ENCODE measurements at regions not wholly inside any gene's neighbourhood (a gene's known extent, or its start where the extent isn't known, plus 50 kb on each side); places are given as distances from the start of the nearest gene placed in this dataset.

DNA sequence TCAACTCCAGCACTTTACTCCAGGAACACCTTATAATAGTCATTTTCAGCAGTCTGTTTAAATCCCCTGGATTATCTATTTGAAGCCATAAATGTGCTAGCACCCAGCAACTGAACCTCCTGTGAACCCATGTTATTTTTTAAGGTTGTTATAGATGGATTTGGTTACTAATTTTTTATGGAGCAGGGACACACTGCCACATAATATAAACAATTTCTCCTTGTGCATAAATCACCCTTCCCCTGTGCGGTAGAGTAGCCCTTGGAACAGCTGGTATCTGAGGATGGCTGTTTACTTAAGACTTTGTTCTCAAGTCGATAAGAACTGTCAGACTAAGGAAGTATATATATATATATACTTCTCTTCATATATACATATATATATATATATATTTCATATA is 367.4 kb downstream of the EPHA4 start:
- no peak for FAIRE-seq

DNA sequence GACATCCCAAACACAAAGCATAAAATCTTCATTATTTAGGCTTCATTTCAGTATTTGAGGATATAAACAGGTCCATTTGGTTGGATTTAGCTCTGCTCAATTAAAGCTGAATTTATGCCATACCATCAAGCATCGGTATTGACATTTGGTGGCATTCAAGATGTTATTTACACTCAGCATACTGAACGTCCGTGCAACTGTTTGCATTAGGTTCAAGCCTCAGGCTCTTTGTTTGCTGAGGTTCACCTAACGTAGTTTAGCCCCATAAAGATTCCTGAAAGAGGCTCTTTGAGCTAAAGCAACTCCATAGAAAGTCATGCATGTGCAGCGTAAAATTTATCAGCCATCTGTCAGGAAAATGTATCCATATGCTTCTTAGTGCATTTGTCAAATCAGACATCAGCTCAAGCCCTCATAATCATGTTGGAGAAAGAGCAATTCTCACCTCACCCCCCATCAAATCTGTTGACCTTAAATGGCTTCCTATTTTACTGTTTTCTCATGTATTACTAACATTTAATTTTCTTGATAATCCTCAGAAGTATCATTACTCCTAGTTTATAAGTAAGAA is 366.9 kb downstream of the EPHA4 start:
- FAIRE-seq, result no peak

GRCh38 chr2:221210686-221211085 is 361.4 kb downstream of the EPHA4 start:
- FAIRE-seq, result no peak

DNA sequence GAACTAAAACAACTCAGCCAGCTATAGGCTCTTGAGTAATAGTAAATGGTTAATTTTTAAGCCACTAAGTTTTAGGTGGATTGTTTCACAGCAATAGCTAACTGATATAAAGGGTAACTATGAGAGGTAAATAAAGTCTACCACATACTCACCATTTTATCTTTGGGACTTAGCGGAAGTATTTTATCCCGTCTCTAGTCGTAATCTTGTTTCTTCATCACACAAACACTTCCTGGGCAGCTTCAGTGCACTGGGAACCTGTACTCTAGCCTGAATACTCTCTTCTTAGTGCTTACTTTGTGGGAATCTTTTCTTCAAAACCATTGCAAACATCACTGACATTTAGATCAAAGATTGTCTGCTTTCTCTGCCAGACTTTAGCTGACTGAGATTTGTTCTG is 360.5 kb downstream of the EPHA4 start:
- no peak for FAIRE-seq

GRCh38 chr2:221212105-221212504 is 360.0 kb downstream of the EPHA4 start:
- FAIRE-seq, result no peak

- no peak for FAIRE-seq
These were observed 356.6 kb downstream of the EPHA4 start for GRCh38 chr2:221215487-221215886.

GRCh38 chr2:221216636-221217035 is 355.5 kb downstream of the EPHA4 start:
- no peak for FAIRE-seq

DNA sequence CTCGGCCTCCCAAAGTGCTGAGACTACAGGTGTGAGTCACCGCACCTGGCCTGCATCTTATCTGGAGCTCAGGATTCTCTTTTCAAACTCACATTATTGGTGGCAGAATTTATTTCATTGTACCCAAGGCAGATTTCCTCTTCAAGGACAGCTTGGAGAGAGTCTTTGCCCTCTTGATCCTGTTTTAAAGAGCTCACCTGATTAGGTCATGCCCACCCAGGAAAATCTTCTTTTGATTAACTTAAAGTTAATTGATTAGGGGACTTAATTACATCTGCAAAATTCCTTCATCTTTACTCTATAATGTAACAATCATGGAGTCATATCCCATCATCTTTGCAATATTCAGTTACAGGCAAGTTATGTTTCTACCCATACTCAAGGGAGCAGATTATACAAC is 346.4 kb downstream of the EPHA4 start:
- FAIRE-seq, result no peak

DNA sequence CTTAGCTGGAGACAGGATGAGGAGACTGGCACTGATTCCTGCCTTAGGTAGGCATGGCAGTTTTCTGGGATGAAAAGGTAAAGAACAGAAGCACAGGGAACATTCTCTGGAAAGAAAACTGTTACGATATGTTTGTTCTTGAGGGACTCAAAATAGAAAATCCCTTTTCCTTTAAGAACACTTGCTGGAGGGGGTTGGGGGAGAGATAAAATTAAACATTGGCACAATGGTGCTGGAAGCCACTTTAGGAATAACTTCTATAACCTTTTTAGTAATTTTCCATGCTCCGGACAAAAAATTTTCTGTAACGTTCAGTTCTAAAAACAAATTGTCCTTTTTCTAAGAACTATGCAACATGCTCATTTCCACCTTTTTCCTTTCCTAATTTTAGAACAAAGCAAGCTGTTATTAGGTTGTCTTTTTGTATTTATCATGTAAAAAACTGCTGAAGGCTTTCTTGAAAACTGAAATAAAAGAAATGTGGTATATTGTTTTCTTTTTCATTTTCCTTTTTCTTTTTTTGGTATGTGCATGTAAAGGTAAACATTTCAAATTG is 343.8 kb downstream of the EPHA4 start:
- no peak for FAIRE-seq

DNA sequence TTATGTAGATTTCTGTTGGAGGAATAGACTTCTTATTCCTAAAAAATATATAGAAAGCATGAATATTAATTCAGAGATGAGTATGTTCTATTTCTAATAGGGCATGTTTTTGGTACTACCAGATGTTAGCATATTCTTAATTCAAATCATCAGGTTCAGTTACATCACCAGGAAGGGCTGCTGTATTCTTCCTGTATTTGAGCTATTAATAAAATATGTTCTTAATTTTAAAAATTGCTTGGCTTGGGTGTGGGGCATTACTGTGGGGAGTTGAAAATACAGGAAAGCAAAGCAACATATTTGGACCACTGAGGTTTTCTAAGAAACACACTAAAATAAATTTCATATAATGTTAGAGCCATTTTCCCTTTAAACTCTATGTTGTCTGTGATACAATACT is 343.0 kb downstream of the EPHA4 start:
- FAIRE-seq, result no peak

- FAIRE-seq, result no peak
These were observed 340.6 kb downstream of the EPHA4 start for GRCh38 chr2:221231511-221231910.

DNA sequence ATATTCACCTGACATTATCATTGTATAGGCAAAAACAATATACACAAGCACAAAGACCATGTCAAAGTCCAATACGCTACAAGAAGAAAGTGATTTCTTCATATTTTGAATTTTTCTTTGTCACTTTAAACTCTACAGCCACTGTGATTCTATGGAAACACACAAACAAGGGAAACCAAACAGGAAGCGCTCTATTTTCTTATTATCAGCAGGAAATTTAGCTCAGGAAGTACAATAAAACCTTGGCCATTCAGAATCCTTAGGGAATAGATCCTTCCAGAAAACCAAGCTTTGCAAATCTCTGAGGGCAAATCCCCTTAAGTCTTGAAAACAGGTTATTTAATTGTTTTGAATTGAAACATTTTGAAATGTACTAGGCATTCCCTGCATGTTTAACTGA is 336.2 kb downstream of the EPHA4 start:
- no peak for FAIRE-seq

GRCh38 chr2:221241072-221241471 is 331.0 kb downstream of the EPHA4 start:
- no peak for FAIRE-seq

DNA sequence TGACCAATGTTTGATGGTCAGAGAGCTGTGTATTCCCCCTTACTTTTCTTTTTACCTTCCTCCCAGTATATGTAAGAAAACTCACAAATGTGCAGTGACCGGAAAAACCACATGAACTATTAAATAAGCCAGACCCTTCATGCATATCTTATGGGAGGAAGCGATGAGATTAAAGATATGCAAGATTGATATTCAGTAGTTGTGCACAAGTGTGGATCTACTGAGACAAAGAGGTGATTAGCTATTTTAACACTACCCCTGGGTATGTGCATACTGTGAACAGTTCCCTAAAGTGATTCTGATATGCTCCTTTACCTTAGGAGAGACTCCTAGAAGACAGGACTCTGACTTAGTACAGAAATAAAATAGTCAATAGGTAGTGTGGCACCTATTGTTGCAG is 328.3 kb downstream of the EPHA4 start:
- no peak for FAIRE-seq

- no peak for FAIRE-seq
These were observed 327.1 kb downstream of the EPHA4 start for GRCh38 chr2:221245045-221245444.

GRCh38 chr2:221245772-221246171 is 326.3 kb downstream of the EPHA4 start:
- FAIRE-seq, result no peak

DNA sequence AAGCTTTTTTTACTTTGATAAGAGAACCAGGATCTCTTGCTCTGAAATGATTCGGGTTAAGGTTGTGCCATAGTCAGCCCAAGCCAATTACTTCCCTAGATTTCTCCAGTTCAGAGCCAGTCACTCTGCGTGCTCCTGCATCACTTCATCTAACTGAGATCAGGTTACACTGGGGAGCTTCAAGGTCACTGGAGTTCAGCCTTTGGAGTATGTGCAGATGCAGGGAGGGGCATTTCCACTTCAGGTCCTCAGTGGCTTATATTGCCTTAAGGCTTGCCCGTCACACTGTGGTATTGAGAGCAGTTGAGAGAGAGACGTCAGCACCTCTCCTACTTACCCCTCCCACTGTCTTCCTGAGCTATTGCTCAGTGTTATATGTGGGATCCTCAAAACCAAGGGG is 317.8 kb downstream of the EPHA4 start:
- no peak for FAIRE-seq

DNA sequence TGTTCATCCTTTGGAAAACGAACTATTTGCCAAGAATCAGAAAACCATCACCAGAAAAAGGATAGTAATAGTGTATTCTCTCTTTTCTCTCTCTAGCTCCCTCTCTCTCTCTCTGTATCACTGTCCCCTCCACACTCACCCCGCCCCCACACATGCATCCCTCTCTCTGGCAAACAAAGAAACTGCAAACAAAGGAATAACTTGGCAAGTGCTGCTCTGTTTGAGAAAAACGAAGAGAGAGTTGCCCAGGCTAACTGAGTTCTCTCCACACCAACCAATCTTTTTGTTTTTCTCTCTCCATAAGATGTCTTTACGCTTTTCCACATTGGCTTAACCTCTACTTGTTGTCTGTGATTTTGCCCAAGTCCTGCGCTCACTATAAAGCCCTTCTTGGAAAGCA is 316.2 kb downstream of the EPHA4 start:
- no peak for FAIRE-seq

- FAIRE-seq, result no peak
These were observed 313.6 kb downstream of the EPHA4 start for GRCh38 chr2:221258464-221258863.

DNA sequence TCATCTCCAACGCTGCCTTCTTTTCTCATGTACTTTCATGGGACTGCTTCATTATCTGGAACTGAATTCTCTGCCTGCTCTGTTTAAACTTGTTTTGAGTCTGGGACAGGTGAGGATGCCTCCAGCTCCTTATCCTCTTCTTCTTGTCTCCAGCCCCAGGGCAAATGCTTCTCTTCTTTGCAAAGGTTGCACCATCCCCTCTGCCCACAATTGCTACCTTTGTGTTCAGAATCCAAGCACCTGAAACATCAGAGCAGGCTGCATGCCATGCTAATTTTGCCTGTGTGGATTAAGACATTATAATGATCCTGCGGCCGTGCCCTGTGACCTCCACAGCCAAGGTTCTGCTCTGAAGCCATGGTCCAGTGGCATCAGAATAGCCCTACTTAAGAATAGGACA is 309.5 kb downstream of the EPHA4 start:
- FAIRE-seq, result no peak

- no peak for FAIRE-seq
These were observed 308.5 kb downstream of the EPHA4 start for GRCh38 chr2:221263573-221263972.

GRCh38 chr2:221264318-221264717 is 307.8 kb downstream of the EPHA4 start:
- FAIRE-seq, result no peak

DNA sequence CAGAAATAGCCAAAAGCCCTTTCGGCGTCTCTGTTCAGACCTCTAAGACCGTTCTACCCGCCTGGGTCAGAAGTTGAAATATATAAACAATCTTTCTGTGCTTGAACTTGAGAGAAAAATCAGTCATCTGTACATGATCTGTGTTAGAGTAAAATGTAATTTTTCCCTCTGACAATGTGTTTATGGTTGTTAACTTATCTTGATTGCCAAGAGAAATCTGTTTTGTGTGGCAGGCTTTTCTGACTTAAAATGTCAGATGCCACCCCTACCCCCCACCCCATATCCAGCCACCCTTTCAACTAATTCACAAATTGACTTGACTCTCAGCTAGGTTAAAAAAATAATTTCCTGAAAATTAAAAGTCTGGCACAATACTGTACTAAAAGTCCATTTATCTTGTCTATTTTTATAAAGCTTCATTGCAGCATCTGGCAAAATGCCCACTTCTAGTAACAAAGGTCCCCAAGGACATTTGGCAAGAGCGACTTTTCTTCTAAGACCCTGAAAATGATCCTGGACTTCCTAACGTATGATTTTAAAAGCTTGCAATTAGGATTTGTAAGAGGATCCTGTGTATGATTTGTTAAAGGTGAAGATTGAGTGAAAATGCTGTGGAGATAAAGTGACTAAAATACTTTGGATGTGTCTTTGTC is 304.2 kb downstream of the EPHA4 start:
- FAIRE-seq, result no peak

GRCh38 chr2:221268631-221269030 is 303.5 kb downstream of the EPHA4 start:
- FAIRE-seq, result no peak

GRCh38 chr2:221270806-221271205 is 301.3 kb downstream of the EPHA4 start:
- FAIRE-seq, result no peak

All from islet of Langerhans (tissue), 1 donor.